MM.1S (cell line): ENCODE measurements at regions not wholly inside any gene's neighbourhood (a gene's known extent, or its start where the extent isn't known, plus 50 kb on each side); places are given as distances from the start of the nearest gene placed in this dataset.

Experiments
- DNase-seq: peaks from one replicate; pipeline ENCODE4 v3.0.0-alpha.2; 2015
- H2AFZ ChIP-seq: fragments of 300-600 bp; sonication (generic); 2 replicates; pipeline ENCODE4 v1.6.0; 2016; ENCODE audit warnings: antibody characterized with exemption, low read length
- H3F3A ChIP-seq: fragments of 300-600 bp; sonication (generic); 2 replicates; pipeline ENCODE4 v1.6.1; 2016; ENCODE audit warnings: mild to moderate bottlenecking, antibody characterized with exemption, low read length, moderate library complexity, mixed read lengths; ENCODE audit not compliant: insufficient read depth
- H3K27ac ChIP-seq: fragments of 300-600 bp; sonication (generic); 2 replicates; pipeline ENCODE4 v1.5.1; 2016; ENCODE audit warnings: mild to moderate bottlenecking, low read length
- H3K27me3 ChIP-seq: fragments of 300-600 bp; sonication (generic); replicated peaks from 2 replicates; pipeline ENCODE4 v1.6.0; 2016; ENCODE audit warnings: low read length; ENCODE audit not compliant: insufficient read depth
- H3K36me3 ChIP-seq: fragments of 300-600 bp; sonication (generic); replicated peaks from 2 replicates; pipeline ENCODE4 v1.6.1; 2016; ENCODE audit warnings: mild to moderate bottlenecking, low read length, mixed read lengths; ENCODE audit not compliant: insufficient read depth
- H3K4me1 ChIP-seq: fragments of 300-600 bp; sonication (generic); 2 replicates; pipeline ENCODE4 v1.6.1; 2016; ENCODE audit warnings: low read length, mixed read lengths
- H3K4me2 ChIP-seq: fragments of 300-600 bp; sonication (generic); 2 replicates; pipeline ENCODE4 v1.6.0; 2016; ENCODE audit warnings: low read depth, low read length
- H3K4me3 ChIP-seq: fragments of 300-600 bp; sonication (generic); 2 replicates; pipeline ENCODE4 v1.5.1; 2016; ENCODE audit warnings: low read length, mixed read lengths
- H3K79me2 ChIP-seq: fragments of 300-600 bp; sonication (generic); 2 replicates; pipeline ENCODE4 v1.6.1; 2016; ENCODE audit warnings: mixed run types, low read length, mixed read lengths
- H3K9ac ChIP-seq: fragments of 300-600 bp; sonication (generic); 2 replicates; pipeline ENCODE4 v1.6.1; 2016; ENCODE audit warnings: low read length, mixed read lengths
- H3K9me2 ChIP-seq: fragments of 300-600 bp; sonication (generic); replicated peaks from 2 replicates; pipeline ENCODE4 v1.6.1; 2016; ENCODE audit warnings: mild to moderate bottlenecking, low read length, mixed read lengths; ENCODE audit not compliant: insufficient read depth
- H3K9me3 ChIP-seq: fragments of 300-600 bp; sonication (generic); replicated peaks from 2 replicates; pipeline ENCODE4 v1.6.1; 2016; ENCODE audit warnings: mild to moderate bottlenecking, low read length, mixed read lengths; ENCODE audit not compliant: insufficient read depth
- H4K20me1 ChIP-seq: fragments of 300-600 bp; sonication (generic); 2 replicates; pipeline ENCODE4 v1.6.1; 2016; ENCODE audit warnings: mild to moderate bottlenecking, low read length, moderate library complexity, mixed read lengths; ENCODE audit not compliant: insufficient read depth
- CTCF ChIP-seq: fragments of 300-600 bp; sonication (generic); IDR thresholded peaks from 2 replicates; pipeline ENCODE4 v1.5.1; 2016; ENCODE audit warnings: antibody characterized with exemption, low read length, mixed read lengths
- EZH2 ChIP-seq: fragments of 300-600 bp; sonication (generic); optimal IDR thresholded peaks from 2 replicates; pipeline ENCODE3; 2017; ENCODE audit warnings: low read depth, mild to moderate bottlenecking, antibody characterized with exemption, low read length, mixed read lengths
- EZH2phosphoT487 ChIP-seq: fragments of 300-600 bp; sonication (generic); IDR thresholded peaks from 2 replicates; pipeline ENCODE4 v1.6.1; 2018; ENCODE audit warnings: antibody characterized with exemption, low read length

GRCh38 chr17:6299275-6299674 is 135.6 kb downstream of the AIPL1 start:
- H3K36me3 ChIP-seq = no peaks in the 10 kb centered on the region
- peaks cover 21% of the 10 kb centered on the region for H3K27me3 ChIP-seq
- no peaks in the 10 kb centered on the region for H3K4me1 ChIP-seq
- no peaks in the 10 kb centered on the region for H3K9me3 ChIP-seq
- no peak overlapping the region for H3K9ac ChIP-seq
- H3K4me2 ChIP-seq = no peak overlapping the region
- H2AFZ ChIP-seq = no peak overlapping the region
- H3K27ac ChIP-seq = no peak overlapping the region
- H3K4me3 ChIP-seq = no peak overlapping the region
- no peaks in the 10 kb centered on the region for H3K9me2 ChIP-seq
- TF ChIP-seq EZH2phosphoT487 = no peak
- TF ChIP-seq CTCF = no peak
- TF ChIP-seq EZH2 = no peak
- no peak for DNase-seq
- no peaks in the 10 kb centered on the region for H3F3A ChIP-seq
- no peaks in the 10 kb centered on the region for H3K79me2 ChIP-seq
- H4K20me1 ChIP-seq = no peaks in the 10 kb centered on the region

- Histone ChIP-seq H4K20me1 (no peaks in the 10 kb centered on the region), H3K4me2 (no peak overlapping the region), H3K36me3 (no peaks in the 10 kb centered on the region), H3K27me3 (peaks cover 21% of the 10 kb centered on the region), H3K79me2 (no peaks in the 10 kb centered on the region), H3K9me2 (no peaks in the 10 kb centered on the region), H3K4me3 (no peak overlapping the region), H3F3A (no peaks in the 10 kb centered on the region), H3K27ac (no peak overlapping the region), H3K4me1 (no peaks in the 10 kb centered on the region), H2AFZ (no peak overlapping the region), H3K9me3 (no peaks in the 10 kb centered on the region), H3K9ac (no peak overlapping the region)
- no peak for TF ChIP-seq EZH2
- TF ChIP-seq EZH2phosphoT487 = no peak
- no peak for TF ChIP-seq CTCF
- no peak for DNase-seq
Measured at GRCh38 chr17:6297960-6298359, 137.0 kb downstream of the AIPL1 start.

- H3K36me3 ChIP-seq = no peaks in the 10 kb centered on the region
- H3K9me2 ChIP-seq = no peaks in the 10 kb centered on the region
- H3K79me2 ChIP-seq = no peaks in the 10 kb centered on the region
- H3K27me3 ChIP-seq = peaks cover 21% of the 10 kb centered on the region
- H2AFZ ChIP-seq = no peak overlapping the region
- no peaks in the 10 kb centered on the region for H4K20me1 ChIP-seq
- H3K4me2 ChIP-seq = no peak overlapping the region
- H3F3A ChIP-seq = no peaks in the 10 kb centered on the region
- H3K27ac ChIP-seq = no peak overlapping the region
- H3K9ac ChIP-seq = no peak overlapping the region
- H3K4me1 ChIP-seq = no peaks in the 10 kb centered on the region
- no peaks in the 10 kb centered on the region for H3K9me3 ChIP-seq
- TF ChIP-seq CTCF = no peak
- no peak for TF ChIP-seq EZH2
- no peak overlapping the region for H3K4me3 ChIP-seq
- no peak for DNase-seq
Measured at GRCh38 chr17:6297119-6297518, 137.8 kb downstream of the AIPL1 start.
